ENCODE measurements at regions not wholly inside any gene's neighbourhood (a gene's known extent, or its start where the extent isn't known, plus 50 kb on each side); places are given as distances from the start of the nearest gene placed in this dataset.
"Not testable (repeated sequence)": the region's sequence is repeated elsewhere in the genome, so short reads cannot be mapped to it uniquely, and the experiment has no call there.

DNA sequence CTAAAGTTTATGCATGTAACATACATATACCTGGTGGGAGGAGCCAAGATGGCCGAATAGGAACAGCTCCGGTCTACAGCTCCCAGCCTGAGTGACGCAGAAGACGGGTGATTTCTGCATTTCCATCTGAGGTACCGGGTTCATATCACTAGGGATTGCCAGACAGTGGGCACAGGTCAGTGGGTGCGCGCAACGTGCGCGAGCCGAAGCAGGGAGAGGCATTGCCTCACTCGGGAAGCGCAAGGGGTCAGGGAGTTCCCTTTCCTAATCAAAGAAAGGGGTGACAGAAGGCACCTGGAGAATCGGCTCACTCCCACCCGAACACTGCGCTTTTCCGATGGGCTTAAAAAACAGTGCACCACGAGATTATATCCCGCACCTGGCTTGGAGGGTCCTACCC, 80.8 kb downstream of the SNTN start:
- not testable (repeated sequence) for TF ChIP-seq CTCF (optimal IDR thresholded peaks at IDR 0.05 in 1 of 3, IDR thresholded peaks at IDR 0.05 in 1 of 3, conservative IDR thresholded peaks at IDR 0.05 in 1 of 3; ENCODE audit: extremely low read depth in 1 of 3, insufficient read depth in 2 of 3, low read length in 3 of 3); EZH2 (IDR thresholded peaks at IDR 0.05; ENCODE audit: low read length)
